HG03280 (cell line): ENCODE measurements at regions not wholly inside any gene's neighbourhood (a gene's known extent, or its start where the extent isn't known, plus 50 kb on each side); places are given as distances from the start of the nearest gene placed in this dataset.

Source experiments
- ATAC-seq: cut with Tn5 transposase; IDR thresholded peaks from one replicate; pipeline ENCODE4 v1.9.1; 2021; ENCODE audit warnings: mild to moderate bottlenecking, moderate library complexity; ENCODE audit not compliant: unreplicated experiment

DNA sequence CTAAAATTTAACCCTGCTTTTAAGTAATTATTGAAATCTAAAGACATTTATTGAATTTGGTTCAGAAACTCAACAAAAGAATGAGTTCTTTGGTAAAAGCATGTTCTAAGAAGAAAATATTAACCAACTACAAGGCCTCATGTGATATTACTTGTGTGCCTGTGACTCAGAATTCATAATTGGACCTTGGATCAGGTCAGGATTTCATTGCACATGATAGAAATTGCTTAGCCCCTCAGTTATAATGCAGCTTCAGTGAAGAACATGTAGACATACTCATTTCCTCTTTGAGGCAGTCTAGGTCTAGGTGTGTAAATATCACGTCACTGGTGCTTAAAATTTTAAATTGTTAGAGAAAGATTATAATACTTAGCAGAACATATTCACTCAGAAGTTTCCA is 410.0 kb upstream of the SOX9 start:
- ATAC-seq: no peak

- ATAC-seq: no peak
Measured at GRCh38 chr17:71713846-71714245, 407.0 kb upstream of the SOX9 start.

DNA sequence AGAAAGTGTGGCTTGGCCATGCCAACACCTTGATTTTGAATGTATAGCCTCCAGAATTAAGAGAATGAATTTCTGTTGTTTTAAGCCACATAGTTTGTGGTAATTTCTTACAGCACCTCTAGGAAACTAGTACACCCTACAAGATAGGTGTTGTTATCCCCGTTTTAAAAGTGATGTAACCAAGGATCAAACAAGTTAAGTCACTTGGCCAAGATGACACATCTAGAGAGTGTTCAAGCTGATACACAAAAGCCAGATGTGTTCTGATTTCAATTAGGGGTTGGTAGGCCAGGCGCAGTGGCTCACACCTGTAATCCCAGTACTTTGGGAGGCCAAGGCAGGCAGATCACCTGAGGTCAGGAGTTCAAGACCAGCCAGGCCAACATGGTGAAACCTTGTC is 396.5 kb upstream of the SOX9 start:
- ATAC-seq: no peak

GRCh38 chr17:71725811-71726210 is 395.0 kb upstream of the SOX9 start:
- ATAC-seq: no peak

DNA sequence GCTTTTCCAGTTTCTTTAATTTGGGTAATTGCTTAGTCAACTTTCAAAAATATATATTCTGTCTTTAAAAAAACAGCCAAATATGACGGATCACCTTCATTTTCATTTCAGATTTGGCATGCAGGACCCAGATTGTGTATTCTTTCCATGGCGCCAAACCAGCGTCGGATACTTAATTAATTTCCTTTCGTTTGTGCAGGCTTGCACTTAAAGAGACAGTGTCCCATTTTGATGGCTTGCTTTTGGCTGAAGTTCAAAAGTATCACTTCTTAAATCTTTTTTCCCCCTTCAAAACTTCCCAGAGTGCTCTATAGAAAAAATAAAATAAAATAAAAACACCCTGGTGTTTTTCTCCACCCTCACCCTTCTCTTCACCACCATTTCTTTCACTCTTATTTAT is 394.5 kb upstream of the SOX9 start:
- ATAC-seq: no peak

DNA sequence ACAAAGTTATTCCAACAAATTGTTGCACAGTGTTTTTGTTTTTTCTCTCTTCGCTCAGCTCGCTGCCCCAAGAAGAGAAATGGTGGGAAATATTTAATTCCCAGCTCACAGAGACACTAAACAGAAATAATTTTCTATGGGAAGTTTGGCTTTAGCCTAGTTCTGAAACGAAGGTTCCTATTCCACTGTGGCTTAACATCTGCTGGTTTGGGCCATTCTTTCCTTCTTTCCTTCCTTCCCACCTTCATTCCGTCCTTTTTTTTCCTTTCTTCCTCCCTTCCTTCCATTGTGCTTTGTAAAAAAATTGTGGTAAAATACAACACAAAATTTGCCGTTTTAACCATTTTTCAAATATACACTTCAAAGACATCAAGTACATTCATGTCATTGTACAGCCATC is 393.5 kb upstream of the SOX9 start:
- no peak for ATAC-seq

- ATAC-seq: no peak
Measured at GRCh38 chr17:71727723-71728122, 393.1 kb upstream of the SOX9 start.

DNA sequence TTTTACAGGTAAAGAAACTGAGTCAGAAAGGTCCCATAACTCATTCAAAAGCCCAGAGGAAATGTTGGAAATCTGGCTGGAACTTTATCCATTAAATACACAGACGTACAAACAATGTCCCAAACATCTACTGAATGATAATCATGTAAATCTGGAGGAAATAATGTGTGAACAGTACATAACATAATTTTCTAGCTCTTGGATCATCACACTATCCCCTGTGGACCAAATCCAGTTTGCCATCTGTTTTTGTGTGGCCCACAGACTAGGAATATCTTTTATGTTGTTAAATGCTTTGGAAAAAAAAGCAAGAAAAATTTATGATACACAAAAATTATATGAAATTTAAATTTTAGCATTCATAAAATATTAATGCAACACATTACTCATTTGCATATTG is 389.9 kb upstream of the SOX9 start:
- ATAC-seq: no peak

DNA sequence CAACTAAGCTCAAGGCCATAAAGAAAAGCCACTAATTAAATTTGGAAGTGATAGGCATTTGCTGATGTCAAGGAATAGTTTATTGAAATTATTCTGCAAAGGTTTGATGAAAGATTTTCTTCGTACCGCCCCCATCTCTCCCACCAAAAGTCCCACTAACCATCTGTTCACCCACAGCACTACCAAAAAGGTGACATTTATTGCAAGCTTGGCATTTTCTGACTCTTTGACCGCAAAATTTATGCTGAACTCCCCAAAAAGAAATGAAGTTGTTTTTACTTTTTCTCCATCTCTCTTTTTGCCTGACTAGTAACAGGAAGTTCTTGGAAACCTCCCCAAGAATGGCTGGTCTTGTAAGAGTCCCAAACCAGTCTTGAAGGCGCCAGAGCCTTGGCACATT is 384.9 kb upstream of the SOX9 start:
- no peak for ATAC-seq

- no peak for ATAC-seq
Measured at GRCh38 chr17:71740866-71741265, 380.0 kb upstream of the SOX9 start.

- ATAC-seq: no peak
Measured at GRCh38 chr17:71741836-71742235, 379.0 kb upstream of the SOX9 start.

GRCh38 chr17:71748872-71749271 is 371.9 kb upstream of the SOX9 start:
- no peak for ATAC-seq

- no peak for ATAC-seq
Measured at GRCh38 chr17:71753070-71753469, 367.8 kb upstream of the SOX9 start.

GRCh38 chr17:71757156-71757555 is 363.7 kb upstream of the SOX9 start:
- no peak for ATAC-seq

- ATAC-seq: no peak
Measured at GRCh38 chr17:71757956-71758355, 362.9 kb upstream of the SOX9 start.

- no peak for ATAC-seq
Measured at GRCh38 chr17:71759422-71760060, 361.3 kb upstream of the SOX9 start.

- no peak for ATAC-seq
Measured at GRCh38 chr17:71760062-71760720, 360.6 kb upstream of the SOX9 start.

GRCh38 chr17:71762526-71762925 is 358.3 kb upstream of the SOX9 start:
- ATAC-seq: no peak

- ATAC-seq: no peak
Measured at GRCh38 chr17:71764505-71764904, 356.3 kb upstream of the SOX9 start.

GRCh38 chr17:71765437-71765836 is 355.4 kb upstream of the SOX9 start:
- no peak for ATAC-seq

- no peak for ATAC-seq
Measured at GRCh38 chr17:71769850-71770249, 351.0 kb upstream of the SOX9 start.

- no peak for ATAC-seq
Measured at GRCh38 chr17:71777048-71777640, 343.7 kb upstream of the SOX9 start.

DNA sequence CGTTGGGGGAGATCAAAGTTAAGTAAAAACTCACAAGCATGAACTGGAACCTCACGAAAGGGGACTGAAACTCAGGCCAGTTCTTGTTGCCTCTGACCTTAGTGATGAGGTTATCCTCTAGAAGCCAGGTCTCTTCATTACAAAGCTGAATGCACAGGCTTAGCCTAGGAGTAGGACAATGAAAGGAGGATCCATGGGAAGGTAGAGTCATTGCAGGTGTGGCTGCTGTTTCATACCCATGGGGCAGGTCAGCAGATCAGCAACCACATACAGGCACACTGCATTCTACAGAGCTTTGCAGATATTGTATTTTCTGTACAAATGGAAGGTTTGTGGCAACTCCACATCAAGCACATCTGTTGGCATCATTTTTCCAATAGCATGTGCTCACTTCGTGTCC is 341.3 kb upstream of the SOX9 start:
- ATAC-seq: no peak
